Colonic mucosa (tissue), 4 donors: ENCODE measurements at regions not wholly inside any gene's neighbourhood (a gene's known extent, or its start where the extent isn't known, plus 50 kb on each side); places are given as distances from the start of the nearest gene placed in this dataset.

Source experiments
- DNase-seq: peaks from one replicate; pipeline ENCODE4 v3.0.0-alpha.2; 2020
- H3K27ac ChIP-seq: fragments of 200-600 bp; one replicate; pipeline ENCODE4 v1.8.0; 2021
- H3K27me3 ChIP-seq: fragments of 200-600 bp; one replicate; pipeline ENCODE4 v1.8.0; 2021
- H3K36me3 ChIP-seq: fragments of 200-600 bp; one replicate; pipeline ENCODE4 v1.8.0; 2021
- H3K4me1 ChIP-seq: fragments of 200-600 bp; one replicate; pipeline ENCODE4 v1.8.0; 2021; ENCODE audit warnings: mild to moderate bottlenecking
- H3K4me3 ChIP-seq: fragments of 200-600 bp; one replicate; pipeline ENCODE4 v1.8.0; 2021
- H3K9ac ChIP-seq, 2 donors: one replicate each; pipeline ENCODE4 v1.7.0; 2013; ENCODE audit warnings: control low read depth in 2 of 2, low read depth in 2 of 2, low read length in 2 of 2
- H3K9me3 ChIP-seq: fragments of 200-600 bp; one replicate; pipeline ENCODE4 v1.8.0; 2021
- intact Hi-C: fragments of 100-400 bp; cut with DNase I; formaldehyde crosslinking; loops from one replicate; pipeline ENCODE4 v1.14.1; 2022
- TF ChIP-seq, protein P1 (sequence below): fragments of 200-600 bp; IDR thresholded peaks from one replicate; pipeline ENCODE4 v1.8.0; 2022; ENCODE audit warnings: antibody characterized with exemption, mild to moderate bottlenecking
- donor health status: healthy.
- donor health status: DM: no; HTN: no; CAD: no.
- donor health status: DM: no; HTN: no; CAD: no.

GRCh38 chr9:16996901-16997491 lies 126.5 kb upstream of the BNC2 start:
- Histone ChIP-seq H3K9ac (no peak overlapping the region), H3K4me3 (no peak overlapping the region), H3K9me3 (no peaks in the 10 kb centered on the region), H3K27ac (no peak overlapping the region), H3K4me1 (no peaks in the 10 kb centered on the region), H3K27me3 (no peaks in the 10 kb centered on the region), H3K36me3 (no peaks in the 10 kb centered on the region)
- no peak for DNase-seq
- intact Hi-C loops = no loop called here
- TF ChIP-seq, protein P1, sequence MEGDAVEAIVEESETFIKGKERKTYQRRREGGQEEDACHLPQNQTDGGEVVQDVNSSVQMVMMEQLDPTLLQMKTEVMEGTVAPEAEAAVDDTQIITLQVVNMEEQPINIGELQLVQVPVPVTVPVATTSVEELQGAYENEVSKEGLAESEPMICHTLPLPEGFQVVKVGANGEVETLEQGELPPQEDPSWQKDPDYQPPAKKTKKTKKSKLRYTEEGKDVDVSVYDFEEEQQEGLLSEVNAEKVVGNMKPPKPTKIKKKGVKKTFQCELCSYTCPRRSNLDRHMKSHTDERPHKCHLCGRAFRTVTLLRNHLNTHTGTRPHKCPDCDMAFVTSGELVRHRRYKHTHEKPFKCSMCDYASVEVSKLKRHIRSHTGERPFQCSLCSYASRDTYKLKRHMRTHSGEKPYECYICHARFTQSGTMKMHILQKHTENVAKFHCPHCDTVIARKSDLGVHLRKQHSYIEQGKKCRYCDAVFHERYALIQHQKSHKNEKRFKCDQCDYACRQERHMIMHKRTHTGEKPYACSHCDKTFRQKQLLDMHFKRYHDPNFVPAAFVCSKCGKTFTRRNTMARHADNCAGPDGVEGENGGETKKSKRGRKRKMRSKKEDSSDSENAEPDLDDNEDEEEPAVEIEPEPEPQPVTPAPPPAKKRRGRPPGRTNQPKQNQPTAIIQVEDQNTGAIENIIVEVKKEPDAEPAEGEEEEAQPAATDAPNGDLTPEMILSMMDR = no peak

DNA sequence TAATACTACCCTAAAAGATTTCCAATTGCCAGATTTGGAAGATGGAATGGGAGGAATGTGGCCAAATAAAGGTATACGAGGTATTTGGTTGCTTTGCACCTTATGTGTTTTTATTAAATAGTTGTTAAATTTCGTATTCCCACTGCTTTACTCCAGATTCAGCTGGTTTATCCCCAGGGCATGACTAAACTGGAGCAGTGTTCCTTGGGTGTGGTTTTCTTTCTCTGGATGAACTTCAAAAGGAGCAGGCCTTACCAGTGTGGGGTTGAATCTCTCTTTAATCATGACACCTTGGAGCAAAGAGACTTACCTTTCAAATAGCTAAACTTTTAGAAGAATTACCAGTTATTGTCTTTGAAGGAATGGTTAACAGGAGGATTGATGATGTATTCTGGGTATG lies 121.7 kb upstream of the BNC2 start:
- Histone ChIP-seq H3K4me3 (no peak overlapping the region), H3K36me3 (no peaks in the 10 kb centered on the region), H3K9ac (no peak overlapping the region), H3K9me3 (no peaks in the 10 kb centered on the region), H3K27me3 (no peaks in the 10 kb centered on the region), H3K4me1 (no peaks in the 10 kb centered on the region), H3K27ac (no peak overlapping the region)
- intact Hi-C loops = no loop called here
- TF ChIP-seq, protein P1 = no peak
- DNase-seq = no peak

DNA sequence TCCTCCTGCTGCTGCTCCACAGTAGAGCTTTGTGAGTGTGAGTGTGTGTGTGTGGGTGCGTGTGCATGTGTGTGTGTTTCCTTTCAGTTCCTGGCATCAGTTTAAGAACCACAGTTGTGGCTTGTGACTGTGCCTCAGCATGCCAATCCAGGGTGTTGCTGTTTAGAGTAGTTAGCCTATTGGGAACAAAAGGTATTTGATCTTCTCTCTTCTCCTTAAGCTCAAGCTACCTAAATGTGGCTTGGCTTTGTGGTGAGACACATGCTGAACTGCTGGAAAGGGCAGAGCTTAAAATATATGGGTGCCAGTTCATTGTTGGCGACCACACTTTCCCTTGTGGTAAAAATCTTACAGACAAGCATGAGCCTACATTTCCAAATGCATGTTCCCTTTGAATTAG lies 116.6 kb upstream of the BNC2 start:
- H3K27me3 ChIP-seq = no peaks in the 10 kb centered on the region
- H3K4me1 ChIP-seq = no peaks in the 10 kb centered on the region
- H3K9me3 ChIP-seq = no peaks in the 10 kb centered on the region
- TF ChIP-seq, protein P1 = no peak
- no peak overlapping the region for H3K4me3 ChIP-seq
- no peak overlapping the region for H3K9ac ChIP-seq
- H3K36me3 ChIP-seq = no peaks in the 10 kb centered on the region
- no peak overlapping the region for H3K27ac ChIP-seq
- intact Hi-C loops = no loop called here
- DNase-seq = no peak

GRCh38 chr9:16986556-16986955 lies 116.1 kb upstream of the BNC2 start:
- intact Hi-C loops = no loop called here
- no peak overlapping the region for H3K4me3 ChIP-seq
- no peaks in the 10 kb centered on the region for H3K27me3 ChIP-seq
- H3K27ac ChIP-seq = no peak overlapping the region
- no peak for DNase-seq
- no peaks in the 10 kb centered on the region for H3K36me3 ChIP-seq
- H3K4me1 ChIP-seq = no peaks in the 10 kb centered on the region
- no peaks in the 10 kb centered on the region for H3K9me3 ChIP-seq
- TF ChIP-seq, protein P1 = no peak
- H3K9ac ChIP-seq = no peak overlapping the region

- Histone ChIP-seq H3K4me1 (no peaks in the 10 kb centered on the region), H3K27me3 (no peaks in the 10 kb centered on the region), H3K9ac (no peak overlapping the region), H3K9me3 (no peaks in the 10 kb centered on the region), H3K36me3 (no peaks in the 10 kb centered on the region), H3K27ac (no peak overlapping the region), H3K4me3 (no peak overlapping the region)
- TF ChIP-seq, protein P1 = no peak
- intact Hi-C loops = no loop called here
- no peak for DNase-seq
These were observed 115.3 kb upstream of the BNC2 start for GRCh38 chr9:16985559-16986348.
